Mononuclear cell (primary cell): ENCODE measurements at regions not wholly inside any gene's neighbourhood (a gene's known extent, or its start where the extent isn't known, plus 50 kb on each side); places are given as distances from the start of the nearest gene placed in this dataset.

ENCODE experiments used
- H3K27me3 ChIP-seq: 2 replicates; pipeline ENCODE4 v1.6.0; 2011; ENCODE audit warnings: low read length, control low read depth; ENCODE audit not compliant: insufficient read depth
- H3K4me1 ChIP-seq: 2 replicates; pipeline ENCODE4 v1.5.1; 2011; ENCODE audit warnings: mild to moderate bottlenecking, low read length, control low read depth; ENCODE audit not compliant: insufficient read depth
- H3K4me3 ChIP-seq: 2 replicates; pipeline ENCODE4 v1.5.1; 2011; ENCODE audit warnings: mild to moderate bottlenecking, low read length, moderate library complexity
- H3K9me3 ChIP-seq: 2 replicates; pipeline ENCODE4 v1.5.1; 2011; ENCODE audit warnings: low read depth, mild to moderate bottlenecking, control low read depth, low read length

- no peaks in the 10 kb centered on the region for H3K27me3 ChIP-seq
- no peaks in the 10 kb centered on the region for H3K9me3 ChIP-seq
- no peak overlapping the region for H3K4me3 ChIP-seq
- no peaks in the 10 kb centered on the region for H3K4me1 ChIP-seq
Measured at GRCh38 chr15:93670931-93671330, 560.4 kb upstream of the MCTP2 start.

GRCh38 chr15:93664213-93664956 lies 567.0 kb upstream of the MCTP2 start:
- Histone ChIP-seq H3K27me3 (no peaks in the 10 kb centered on the region), H3K4me3 (no peak overlapping the region), H3K9me3 (no peaks in the 10 kb centered on the region)

GRCh38 chr15:93662162-93662885 lies 569.0 kb upstream of the MCTP2 start:
- H3K9me3 ChIP-seq: no peaks in the 10 kb centered on the region
- no peaks in the 10 kb centered on the region for H3K4me1 ChIP-seq
- H3K27me3 ChIP-seq: no peaks in the 10 kb centered on the region
- H3K4me3 ChIP-seq: no peak overlapping the region

More at GRCh38 chr15:93664213-93664956, 567.0 kb upstream of the MCTP2 start:
- no peaks in the 10 kb centered on the region for H3K4me1 ChIP-seq

GRCh38 chr15:93658026-93658816 lies 569.2 kb upstream of the RGMA start:
- Histone ChIP-seq H3K4me3 (no peak overlapping the region), H3K4me1 (no peaks in the 10 kb centered on the region), H3K27me3 (no peaks in the 10 kb centered on the region), H3K9me3 (no peaks in the 10 kb centered on the region)

GRCh38 chr15:93656041-93656440 lies 567.0 kb upstream of the RGMA start:
- H3K4me3 ChIP-seq: no peak overlapping the region
- H3K27me3 ChIP-seq: no peaks in the 10 kb centered on the region
- no peaks in the 10 kb centered on the region for H3K9me3 ChIP-seq
- H3K4me1 ChIP-seq: no peaks in the 10 kb centered on the region

GRCh38 chr15:93649691-93650235 lies 560.8 kb upstream of the RGMA start:
- H3K9me3 ChIP-seq: no peaks in the 10 kb centered on the region
- H3K4me3 ChIP-seq: no peak overlapping the region
- no peaks in the 10 kb centered on the region for H3K27me3 ChIP-seq

GRCh38 chr15:93646193-93646592 lies 557.2 kb upstream of the RGMA start:
- no peak overlapping the region for H3K4me3 ChIP-seq
- H3K4me1 ChIP-seq: no peaks in the 10 kb centered on the region
- no peaks in the 10 kb centered on the region for H3K27me3 ChIP-seq
- no peaks in the 10 kb centered on the region for H3K9me3 ChIP-seq

More at GRCh38 chr15:93649691-93650235, 560.8 kb upstream of the RGMA start:
- no peaks in the 10 kb centered on the region for H3K4me1 ChIP-seq

GRCh38 chr15:93645594-93645993 lies 556.6 kb upstream of the RGMA start:
- H3K4me1 ChIP-seq: no peaks in the 10 kb centered on the region
- H3K27me3 ChIP-seq: no peaks in the 10 kb centered on the region
- no peaks in the 10 kb centered on the region for H3K9me3 ChIP-seq
- no peak overlapping the region for H3K4me3 ChIP-seq

GRCh38 chr15:93644595-93644994 lies 555.6 kb upstream of the RGMA start:
- Histone ChIP-seq H3K4me3 (no peak overlapping the region), H3K27me3 (no peaks in the 10 kb centered on the region)

GRCh38 chr15:93640411-93640962 lies 551.5 kb upstream of the RGMA start:
- H3K27me3 ChIP-seq: no peaks in the 10 kb centered on the region
- no peak overlapping the region for H3K4me3 ChIP-seq
- no peaks in the 10 kb centered on the region for H3K9me3 ChIP-seq
- no peaks in the 10 kb centered on the region for H3K4me1 ChIP-seq

More at GRCh38 chr15:93644595-93644994, 555.6 kb upstream of the RGMA start:
- Histone ChIP-seq H3K4me1 (no peaks in the 10 kb centered on the region), H3K9me3 (no peaks in the 10 kb centered on the region)

GRCh38 chr15:93631958-93632618 lies 543.1 kb upstream of the RGMA start:
- Histone ChIP-seq H3K4me1 (no peaks in the 10 kb centered on the region), H3K9me3 (no peaks in the 10 kb centered on the region), H3K27me3 (no peaks in the 10 kb centered on the region), H3K4me3 (no peak overlapping the region)

- no peaks in the 10 kb centered on the region for H3K27me3 ChIP-seq
- no peaks in the 10 kb centered on the region for H3K9me3 ChIP-seq
- H3K4me3 ChIP-seq: no peak overlapping the region
- no peaks in the 10 kb centered on the region for H3K4me1 ChIP-seq
Measured at GRCh38 chr15:93619597-93619996, 530.6 kb upstream of the RGMA start.

GRCh38 chr15:93617443-93617842 lies 528.4 kb upstream of the RGMA start:
- Histone ChIP-seq H3K4me1 (no peaks in the 10 kb centered on the region), H3K27me3 (no peaks in the 10 kb centered on the region), H3K4me3 (no peak overlapping the region), H3K9me3 (no peaks in the 10 kb centered on the region)

- Histone ChIP-seq H3K9me3 (no peaks in the 10 kb centered on the region), H3K4me1 (no peaks in the 10 kb centered on the region), H3K27me3 (no peaks in the 10 kb centered on the region), H3K4me3 (no peak overlapping the region)
Measured at GRCh38 chr15:93614386-93615104, 525.5 kb upstream of the RGMA start.
